ENCODE measurements at regions not wholly inside any gene's neighbourhood (a gene's known extent, or its start where the extent isn't known, plus 50 kb on each side); places are given as distances from the start of the nearest gene placed in this dataset.

DNA sequence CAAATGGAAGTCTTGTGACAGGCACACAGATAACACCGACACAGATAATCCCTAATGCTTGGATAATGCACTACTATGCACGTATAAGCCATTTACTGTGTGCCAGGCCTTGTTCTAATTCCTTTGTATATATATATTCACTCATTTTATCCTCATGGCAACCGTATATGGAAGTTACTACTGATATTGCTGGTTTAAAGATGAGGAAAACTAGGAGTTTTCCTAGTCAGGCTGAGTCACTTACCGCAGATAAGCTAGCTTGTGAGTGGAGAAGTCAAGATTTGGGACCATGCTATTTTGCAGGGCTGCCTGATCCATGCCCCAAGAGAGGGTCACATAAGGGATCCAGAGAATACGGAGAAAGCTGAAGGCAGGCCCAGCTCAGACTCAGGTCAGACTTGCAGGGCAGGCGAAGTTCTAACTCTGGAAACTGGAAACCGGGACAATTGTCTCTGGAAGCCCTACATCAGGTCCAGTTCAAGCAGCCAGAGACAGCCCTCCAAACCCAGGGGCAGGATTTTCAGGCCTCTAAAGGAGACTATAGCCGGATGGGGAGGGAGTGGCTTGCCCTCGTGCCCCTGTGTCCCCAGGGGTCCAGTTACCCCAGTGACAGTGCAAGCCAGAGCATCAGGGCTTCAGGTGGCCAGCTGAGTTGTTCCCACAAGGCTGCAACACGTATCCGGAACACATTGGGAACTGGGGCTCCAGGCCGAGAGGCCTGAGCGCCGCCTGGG, 534.8 kb downstream of the INSC start:
- no peak overlapping the region for H3K4me2 ChIP-seq (ENCODE audit: low read depth, low read length, poor library complexity, severe bottlenecking)
- no peaks in the 10 kb centered on the region for H3K36me3 ChIP-seq (ENCODE audit: insufficient read depth, low read length)
- H3K27me3 ChIP-seq (ENCODE audit: low read length) = no peaks in the 10 kb centered on the region
- H2AFZ ChIP-seq (ENCODE audit: low read length) = no peak overlapping the region
- H3K9ac ChIP-seq (ENCODE audit: low read length) = no peak overlapping the region
- H3K27ac ChIP-seq (ENCODE audit: low read length) = no peak overlapping the region
- no peak overlapping the region for H3K4me3 ChIP-seq (ENCODE audit: low read length)
- no peaks in the 10 kb centered on the region for H3K9me2 ChIP-seq (replicated peaks; ENCODE audit: insufficient read depth, low read length)
- H3K9me3 ChIP-seq (ENCODE audit: low read length) = no peaks in the 10 kb centered on the region
- H3K4me1 ChIP-seq (ENCODE audit: low read length) = peaks cover 4% of the 10 kb centered on the region
- DNase-seq = no peak
- H4K20me1 ChIP-seq (ENCODE audit: insufficient read depth, low read depth, low read length) = no peaks in the 10 kb centered on the region
- H3K79me2 ChIP-seq (ENCODE audit: low read length) = no peaks in the 10 kb centered on the region

DNA sequence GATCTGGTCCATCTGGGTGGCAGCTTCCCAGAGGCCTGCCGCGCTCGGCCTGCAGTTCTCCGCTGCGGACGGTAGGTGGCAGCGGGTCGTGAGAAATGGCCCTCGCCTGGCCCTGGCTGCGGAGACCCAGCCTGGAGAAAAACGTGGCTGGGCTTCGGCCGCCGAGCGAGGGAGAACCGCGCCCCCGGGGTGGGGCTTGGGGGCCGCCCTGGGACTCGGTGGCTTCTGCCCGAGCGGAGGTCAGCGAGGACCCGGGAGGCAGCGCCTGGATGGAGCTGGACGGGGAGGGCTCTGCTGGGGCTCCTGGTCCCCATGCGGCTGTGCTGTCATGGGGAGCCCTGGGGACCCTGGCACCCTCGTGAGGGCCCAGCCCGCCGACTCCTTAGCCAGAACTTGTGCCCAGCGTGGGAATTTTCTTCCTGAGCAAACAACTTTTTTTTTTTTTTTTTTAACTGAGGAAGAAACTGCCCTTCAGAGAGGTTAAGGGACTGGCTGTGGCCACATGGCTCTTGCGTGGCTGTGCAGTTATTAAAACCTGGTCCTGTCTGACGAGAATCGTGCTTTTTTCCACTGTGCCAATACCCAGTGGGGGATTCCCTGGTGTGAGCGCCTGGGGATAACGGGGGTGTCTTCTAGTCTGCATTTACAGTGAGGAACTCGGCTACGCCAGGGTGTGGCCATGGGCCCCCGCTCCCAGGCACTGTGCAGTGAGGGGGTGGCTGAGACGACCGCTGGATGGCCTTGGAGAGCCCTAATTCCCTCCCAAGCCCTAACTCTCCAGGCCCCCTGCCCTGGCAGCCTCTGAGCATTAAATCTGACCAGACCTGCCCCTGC, 535.6 kb downstream of the INSC start:
- peak; percentile 90 for DNase-seq
- peaks cover 4% of the 10 kb centered on the region for H3K4me1 ChIP-seq (ENCODE audit: low read length)
- no peaks in the 10 kb centered on the region for H4K20me1 ChIP-seq (ENCODE audit: insufficient read depth, low read depth, low read length)
- no peak overlapping the region; the same call in 1 of the 2 replicates for H3K4me3 ChIP-seq (ENCODE audit: low read length)
- no peaks in the 10 kb centered on the region for H3K9me3 ChIP-seq (ENCODE audit: low read length)
- peak overlapping the region; percentile 36 for H3K4me2 ChIP-seq (ENCODE audit: low read depth, low read length, poor library complexity, severe bottlenecking)
- H3K79me2 ChIP-seq (ENCODE audit: low read length) = no peaks in the 10 kb centered on the region
- no peak overlapping the region for H3K9ac ChIP-seq (ENCODE audit: low read length)
- no peak overlapping the region for H3K27ac ChIP-seq (ENCODE audit: low read length)
- no peaks in the 10 kb centered on the region for H3K9me2 ChIP-seq (replicated peaks; ENCODE audit: insufficient read depth, low read length)
- no peaks in the 10 kb centered on the region for H3K27me3 ChIP-seq (ENCODE audit: low read length)
- H2AFZ ChIP-seq (ENCODE audit: low read length) = no peak overlapping the region
- H3K36me3 ChIP-seq (ENCODE audit: insufficient read depth, low read length) = no peaks in the 10 kb centered on the region

DNA sequence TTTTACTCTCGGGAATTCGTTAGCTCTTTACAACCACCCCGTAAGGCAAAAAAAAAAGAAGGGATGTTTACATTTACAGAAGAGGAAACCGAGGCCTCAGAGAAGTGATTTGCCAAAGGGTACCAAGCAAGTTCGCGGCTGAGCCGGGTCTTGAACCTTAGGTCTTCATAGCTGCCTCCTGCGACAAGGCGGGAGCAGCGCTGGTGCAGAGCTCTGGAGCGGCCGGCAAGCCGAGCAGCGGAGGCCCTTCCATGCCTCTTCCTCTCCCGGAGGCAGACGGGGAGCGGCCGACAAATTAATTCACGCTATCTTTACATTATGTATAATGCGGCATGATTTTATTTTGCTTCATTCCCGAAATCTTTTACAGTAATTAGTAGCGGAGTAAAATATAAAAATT, 536.3 kb downstream of the INSC start:
- no peaks in the 10 kb centered on the region for H4K20me1 ChIP-seq (ENCODE audit: insufficient read depth, low read depth, low read length)
- H3K36me3 ChIP-seq (ENCODE audit: insufficient read depth, low read length) = no peaks in the 10 kb centered on the region
- H3K4me2 ChIP-seq (ENCODE audit: low read depth, low read length, poor library complexity, severe bottlenecking) = no peak overlapping the region
- no peaks in the 10 kb centered on the region for H3K9me2 ChIP-seq (replicated peaks; ENCODE audit: insufficient read depth, low read length)
- no peak overlapping the region for H2AFZ ChIP-seq (ENCODE audit: low read length)
- H3K79me2 ChIP-seq (ENCODE audit: low read length) = no peaks in the 10 kb centered on the region
- H3K4me1 ChIP-seq (ENCODE audit: low read length) = peaks cover 4% of the 10 kb centered on the region
- no peaks in the 10 kb centered on the region for H3K9me3 ChIP-seq (ENCODE audit: low read length)
- DNase-seq = no peak
- no peaks in the 10 kb centered on the region for H3K27me3 ChIP-seq (ENCODE audit: low read length)
- H3K9ac ChIP-seq (ENCODE audit: low read length) = no peak overlapping the region
- no peak overlapping the region for H3K4me3 ChIP-seq (ENCODE audit: low read length)
- H3K27ac ChIP-seq (ENCODE audit: low read length) = no peak overlapping the region

DNA sequence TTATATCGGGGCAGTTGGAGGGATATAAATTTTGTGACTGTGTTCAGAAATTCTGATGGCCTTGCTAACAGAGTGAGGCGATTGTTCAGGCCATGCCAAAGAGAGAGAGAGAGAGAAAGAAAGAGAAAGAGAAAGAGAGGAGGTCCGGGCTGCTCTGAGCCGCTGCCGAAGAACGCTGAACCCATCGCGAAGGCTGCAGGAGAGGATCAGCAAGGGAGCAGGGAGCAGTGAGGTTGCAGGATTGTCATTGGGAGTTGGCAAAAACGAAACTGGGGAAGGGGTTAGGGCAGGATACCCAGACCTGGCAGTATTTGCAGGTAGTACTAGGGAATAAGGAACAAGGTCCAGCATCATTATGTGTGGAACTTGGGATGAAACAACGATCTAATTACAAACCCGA, 537.1 kb downstream of the INSC start:
- no peaks in the 10 kb centered on the region for H3K9me3 ChIP-seq (ENCODE audit: low read length)
- H3K9me2 ChIP-seq (replicated peaks; ENCODE audit: insufficient read depth, low read length) = no peaks in the 10 kb centered on the region
- no peak for DNase-seq
- no peaks in the 10 kb centered on the region for H4K20me1 ChIP-seq (ENCODE audit: insufficient read depth, low read depth, low read length)
- H3K36me3 ChIP-seq (ENCODE audit: insufficient read depth, low read length) = no peaks in the 10 kb centered on the region
- H3K4me1 ChIP-seq (ENCODE audit: low read length) = peaks cover 4% of the 10 kb centered on the region
- H3K9ac ChIP-seq (ENCODE audit: low read length) = no peak overlapping the region
- H3K79me2 ChIP-seq (ENCODE audit: low read length) = no peaks in the 10 kb centered on the region
- H3K4me3 ChIP-seq (ENCODE audit: low read length) = no peak overlapping the region
- no peak overlapping the region for H3K4me2 ChIP-seq (ENCODE audit: low read depth, low read length, poor library complexity, severe bottlenecking)
- H3K27me3 ChIP-seq (ENCODE audit: low read length) = no peaks in the 10 kb centered on the region
- no peak overlapping the region for H2AFZ ChIP-seq (ENCODE audit: low read length)
- H3K27ac ChIP-seq (ENCODE audit: low read length) = no peak overlapping the region

DNA sequence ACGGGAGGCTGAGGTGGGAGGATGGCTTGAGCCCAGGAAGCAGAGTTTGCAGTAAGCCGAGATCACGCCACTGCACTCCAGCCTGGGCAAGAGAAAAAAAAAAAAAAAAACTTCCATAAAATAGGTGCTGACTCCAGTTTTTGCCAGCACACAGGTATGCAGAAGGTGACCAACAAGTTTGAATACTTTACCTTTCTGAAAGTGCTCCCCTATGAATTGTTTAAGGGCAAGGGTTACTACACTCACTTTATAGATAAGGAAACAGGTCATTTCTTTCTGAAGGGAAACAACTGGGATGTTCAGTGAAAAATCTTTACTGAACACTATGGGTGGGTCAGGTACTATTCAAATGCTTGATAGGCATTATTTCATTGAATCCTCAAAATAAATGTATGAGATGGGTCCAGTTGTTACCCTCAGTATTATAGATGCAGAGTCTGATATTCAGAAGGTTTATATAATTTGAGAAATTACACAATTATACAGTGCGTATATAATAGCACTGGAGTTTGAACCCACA, 538.5 kb downstream of the INSC start:
- H3K9ac ChIP-seq (ENCODE audit: low read length) = no peak overlapping the region
- H3K4me3 ChIP-seq (ENCODE audit: low read length) = no peak overlapping the region
- H2AFZ ChIP-seq (ENCODE audit: low read length) = no peak overlapping the region
- H3K9me3 ChIP-seq (ENCODE audit: low read length) = no peaks in the 10 kb centered on the region
- no peak for DNase-seq
- H3K79me2 ChIP-seq (ENCODE audit: low read length) = no peaks in the 10 kb centered on the region
- no peak overlapping the region for H3K4me2 ChIP-seq (ENCODE audit: low read depth, low read length, poor library complexity, severe bottlenecking)
- H3K27ac ChIP-seq (ENCODE audit: low read length) = no peak overlapping the region
- no peaks in the 10 kb centered on the region for H4K20me1 ChIP-seq (ENCODE audit: insufficient read depth, low read depth, low read length)
- no peaks in the 10 kb centered on the region for H3K36me3 ChIP-seq (ENCODE audit: insufficient read depth, low read length)
- H3K27me3 ChIP-seq (ENCODE audit: low read length) = no peaks in the 10 kb centered on the region
- H3K4me1 ChIP-seq (ENCODE audit: low read length) = peaks cover 4% of the 10 kb centered on the region
- no peaks in the 10 kb centered on the region for H3K9me2 ChIP-seq (replicated peaks; ENCODE audit: insufficient read depth, low read length)

DNA sequence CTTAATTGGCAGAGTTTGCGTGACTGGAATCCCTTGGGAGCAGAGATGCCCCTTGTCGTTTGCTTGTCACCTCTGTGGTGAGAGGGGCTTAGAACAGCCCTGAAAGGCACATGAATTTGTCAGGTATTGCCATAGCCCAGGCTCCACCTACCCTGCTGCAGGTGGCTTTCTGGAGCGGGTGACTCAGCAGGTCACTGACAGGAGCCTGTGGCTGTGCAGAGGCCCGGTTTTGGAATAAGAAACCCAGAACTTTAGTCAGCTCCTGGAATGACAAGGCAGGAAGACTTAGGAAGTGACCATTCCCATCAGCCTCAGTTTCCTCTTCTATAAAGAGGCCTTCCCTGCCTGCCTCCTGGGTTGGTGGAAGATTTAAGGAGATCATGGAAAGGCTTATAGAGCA, 539.7 kb downstream of the INSC start:
- no peaks in the 10 kb centered on the region for H4K20me1 ChIP-seq (ENCODE audit: insufficient read depth, low read depth, low read length)
- H3K27me3 ChIP-seq (ENCODE audit: low read length) = no peaks in the 10 kb centered on the region
- H3K9me3 ChIP-seq (ENCODE audit: low read length) = no peaks in the 10 kb centered on the region
- H3K79me2 ChIP-seq (ENCODE audit: low read length) = no peaks in the 10 kb centered on the region
- no peak overlapping the region for H3K9ac ChIP-seq (ENCODE audit: low read length)
- H3K36me3 ChIP-seq (ENCODE audit: insufficient read depth, low read length) = no peaks in the 10 kb centered on the region
- no peaks in the 10 kb centered on the region for H3K9me2 ChIP-seq (replicated peaks; ENCODE audit: insufficient read depth, low read length)
- DNase-seq = no peak
- peaks cover 4% of the 10 kb centered on the region for H3K4me1 ChIP-seq (ENCODE audit: low read length)
- H3K4me2 ChIP-seq (ENCODE audit: low read depth, low read length, poor library complexity, severe bottlenecking) = no peak overlapping the region
- H3K27ac ChIP-seq (ENCODE audit: low read length) = no peak overlapping the region
- H3K4me3 ChIP-seq (ENCODE audit: low read length) = no peak overlapping the region
- no peak overlapping the region for H2AFZ ChIP-seq (ENCODE audit: low read length)

DNA sequence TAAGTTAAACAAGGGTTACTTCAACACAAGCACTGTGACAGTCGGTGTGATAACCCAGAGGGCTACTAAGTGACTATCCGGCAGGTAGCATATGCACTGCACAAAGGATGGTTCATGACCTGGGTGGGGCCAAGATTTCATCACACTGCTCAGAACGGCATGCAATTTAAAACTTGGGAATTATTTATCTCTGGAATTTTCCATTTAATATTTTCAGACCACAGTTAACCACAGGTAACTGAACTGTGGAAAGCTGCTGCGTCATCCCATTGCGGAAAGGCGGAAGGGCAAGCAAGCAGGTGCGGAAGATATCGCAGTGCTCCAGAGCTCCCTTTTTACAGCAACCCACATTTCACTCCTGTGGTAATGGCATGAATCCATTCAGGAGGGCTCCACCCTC, 540.8 kb downstream of the INSC start:
- H3K27me3 ChIP-seq (ENCODE audit: low read length) = no peaks in the 10 kb centered on the region
- no peaks in the 10 kb centered on the region for H3K79me2 ChIP-seq (ENCODE audit: low read length)
- no peak overlapping the region for H2AFZ ChIP-seq (ENCODE audit: low read length)
- H4K20me1 ChIP-seq (ENCODE audit: insufficient read depth, low read depth, low read length) = no peaks in the 10 kb centered on the region
- no peak overlapping the region for H3K27ac ChIP-seq (ENCODE audit: low read length)
- no peak overlapping the region for H3K9ac ChIP-seq (ENCODE audit: low read length)
- no peak for DNase-seq
- no peak overlapping the region for H3K4me2 ChIP-seq (ENCODE audit: low read depth, low read length, poor library complexity, severe bottlenecking)
- H3K9me3 ChIP-seq (ENCODE audit: low read length) = no peaks in the 10 kb centered on the region
- no peaks in the 10 kb centered on the region for H3K4me1 ChIP-seq (ENCODE audit: low read length)
- no peaks in the 10 kb centered on the region for H3K36me3 ChIP-seq (ENCODE audit: insufficient read depth, low read length)
- no peak overlapping the region for H3K4me3 ChIP-seq (ENCODE audit: low read length)
- H3K9me2 ChIP-seq (replicated peaks; ENCODE audit: insufficient read depth, low read length) = no peaks in the 10 kb centered on the region

DNA sequence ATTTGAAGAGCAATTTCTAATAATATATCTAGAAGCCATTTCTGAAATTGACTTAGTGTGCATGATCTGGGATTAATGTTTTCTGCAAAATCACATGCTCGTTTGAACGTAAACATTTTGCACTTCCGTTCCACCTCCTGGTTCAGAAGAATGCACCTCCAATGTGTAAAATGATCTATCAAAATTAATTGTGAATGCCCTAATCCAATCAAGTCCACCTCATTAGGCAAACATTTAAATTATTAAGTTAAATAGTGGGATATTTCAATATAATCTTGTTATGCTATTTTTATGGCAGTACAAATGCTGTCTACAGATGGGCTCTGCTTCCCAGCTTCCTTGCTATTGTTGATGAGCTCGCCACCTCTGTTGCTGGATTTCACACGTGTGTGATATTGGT, 542.5 kb downstream of the INSC start:
- H3K4me2 ChIP-seq (ENCODE audit: low read depth, low read length, poor library complexity, severe bottlenecking) = no peak overlapping the region
- H3K4me3 ChIP-seq (ENCODE audit: low read length) = no peak overlapping the region
- no peak overlapping the region for H3K27ac ChIP-seq (ENCODE audit: low read length)
- H3K36me3 ChIP-seq (ENCODE audit: insufficient read depth, low read length) = no peaks in the 10 kb centered on the region
- H3K79me2 ChIP-seq (ENCODE audit: low read length) = no peaks in the 10 kb centered on the region
- H3K9me3 ChIP-seq (ENCODE audit: low read length) = no peaks in the 10 kb centered on the region
- H2AFZ ChIP-seq (ENCODE audit: low read length) = no peak overlapping the region
- no peak overlapping the region for H3K9ac ChIP-seq (ENCODE audit: low read length)
- no peak for DNase-seq
- no peaks in the 10 kb centered on the region for H4K20me1 ChIP-seq (ENCODE audit: insufficient read depth, low read depth, low read length)
- no peaks in the 10 kb centered on the region for H3K9me2 ChIP-seq (replicated peaks; ENCODE audit: insufficient read depth, low read length)
- no peaks in the 10 kb centered on the region for H3K4me1 ChIP-seq (ENCODE audit: low read length)
- no peaks in the 10 kb centered on the region for H3K27me3 ChIP-seq (ENCODE audit: low read length)
